ENCODE measurements at regions not wholly inside any gene's neighbourhood (a gene's known extent, or its start where the extent isn't known, plus 50 kb on each side); places are given as distances from the start of the nearest gene placed in this dataset.
"Not testable (repeated sequence)": the region's sequence is repeated elsewhere in the genome, so short reads cannot be mapped to it uniquely, and the experiment has no call there.

DNA sequence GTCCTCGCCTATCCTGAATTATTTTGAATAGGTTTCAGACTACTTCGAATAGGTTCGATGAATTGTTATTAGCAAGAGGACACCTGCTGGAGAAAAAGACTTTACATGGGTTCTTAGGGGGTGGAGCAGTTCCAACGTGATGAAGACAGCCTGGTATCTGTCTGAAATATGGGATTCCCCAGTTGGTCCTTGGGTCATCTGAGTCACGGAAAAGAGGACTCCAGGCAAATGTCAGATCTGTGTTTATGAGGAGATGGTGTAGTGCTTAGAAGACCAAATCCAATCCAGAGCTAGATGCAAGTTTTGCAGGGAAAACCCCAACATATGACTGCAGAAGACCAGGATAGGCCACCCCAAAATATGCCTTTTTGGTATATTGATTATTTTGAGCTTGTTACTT is 98.9 kb upstream of the IGSF10 start:
- no peak overlapping the region for H3K4me3 ChIP-seq (ENCODE audit: low read depth, low read length)
- no peak for DNase-seq (ENCODE audit: low read depth)

DNA sequence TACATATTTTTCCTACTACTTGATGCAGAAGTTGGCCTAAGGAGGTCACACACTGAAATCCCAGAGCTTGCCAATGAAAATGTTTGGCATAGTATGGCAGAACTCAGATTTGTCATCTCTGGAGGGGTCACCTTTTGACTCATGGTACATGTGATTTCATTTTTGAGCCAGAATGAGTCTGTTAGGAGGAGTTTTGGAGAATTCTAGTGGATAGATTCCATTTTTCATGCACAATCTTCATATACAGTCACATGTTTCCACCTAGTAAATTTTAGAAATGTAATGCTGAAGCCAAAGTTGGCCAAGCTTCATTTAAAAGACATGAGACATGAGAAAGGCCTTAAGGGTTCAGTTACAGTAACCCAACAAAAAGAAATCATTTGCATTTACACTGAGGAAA is 97.8 kb upstream of the IGSF10 start:
- DNase-seq (ENCODE audit: low read depth), result no peak
- no peak overlapping the region for H3K4me3 ChIP-seq (ENCODE audit: low read depth, low read length)

DNA sequence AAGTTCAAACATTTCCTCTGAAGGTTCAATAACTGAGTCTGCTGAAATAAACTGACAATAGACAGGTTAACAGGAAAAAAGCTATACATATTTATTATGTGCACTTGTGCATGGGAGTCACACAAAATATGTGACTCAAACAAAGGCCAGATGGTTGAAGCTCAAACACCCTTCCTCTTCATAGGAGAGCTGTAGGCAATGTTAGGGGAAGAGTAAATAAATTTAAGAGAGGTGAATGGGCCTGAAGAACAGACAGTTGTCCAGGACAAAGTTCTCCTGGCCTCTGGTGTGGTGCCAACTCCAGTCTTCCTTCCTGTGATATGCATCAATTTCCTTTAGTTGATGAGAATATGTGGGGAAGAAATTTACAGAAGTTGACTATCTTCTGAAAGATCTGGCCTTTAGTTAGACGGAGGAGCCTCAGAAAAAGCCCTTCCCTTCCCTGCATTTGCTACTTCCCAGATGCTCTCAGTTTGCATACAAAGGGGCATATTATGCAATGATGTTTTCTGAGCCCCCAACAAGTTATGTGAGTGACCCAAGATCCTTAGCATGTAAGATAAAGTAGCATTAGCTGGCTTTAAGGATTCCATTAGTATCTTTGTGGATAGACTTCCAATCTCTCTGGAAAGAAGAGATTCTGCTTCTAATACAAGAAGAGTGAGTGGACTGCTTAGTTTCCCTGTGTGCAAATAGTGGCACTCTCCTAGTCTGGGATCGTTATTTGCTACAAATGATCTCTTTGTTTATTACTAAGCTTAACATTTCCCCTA is 96.4 kb upstream of the IGSF10 start:
- DNase-seq (ENCODE audit: low read depth), result no peak
- no peak overlapping the region for H3K4me3 ChIP-seq (ENCODE audit: low read depth, low read length)

DNA sequence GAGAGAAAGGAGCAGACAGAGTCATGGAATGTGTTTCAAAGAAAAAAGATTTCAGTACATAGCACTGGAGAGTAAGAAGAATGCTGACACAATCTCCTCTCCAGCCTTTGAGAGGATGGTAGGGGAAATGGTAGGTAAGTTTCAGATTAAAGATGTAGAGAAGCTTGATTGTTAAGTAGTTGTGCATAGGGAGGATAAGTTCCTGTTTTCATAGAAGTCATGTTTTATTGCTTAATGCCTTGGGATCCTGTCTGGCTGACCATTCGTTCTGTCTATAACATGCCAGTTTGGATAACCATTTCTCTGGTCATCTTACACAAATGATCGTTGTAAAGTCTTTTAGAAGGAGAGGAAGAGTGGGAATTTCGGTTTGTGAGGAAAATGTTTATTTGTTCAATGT is 95.7 kb upstream of the IGSF10 start:
- DNase-seq (ENCODE audit: low read depth), result no peak

DNA sequence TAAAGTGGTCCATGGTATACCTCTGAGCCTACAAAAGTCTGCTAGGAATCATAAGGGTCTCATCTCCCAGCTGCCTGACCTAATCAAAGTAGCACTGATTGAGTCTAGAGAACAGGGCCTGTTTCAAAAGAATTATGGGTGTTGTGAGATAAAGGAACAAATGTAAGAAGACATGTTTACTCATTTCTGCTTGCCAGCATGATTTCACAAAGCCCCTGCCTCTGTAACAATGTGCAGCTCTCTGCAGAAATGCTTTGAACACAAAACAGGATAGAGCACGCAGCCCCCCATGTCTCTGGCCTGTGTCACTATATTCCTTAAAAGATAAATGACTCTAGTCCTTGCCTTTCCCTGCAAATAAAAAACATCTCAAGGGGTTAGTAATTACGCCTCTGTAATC is 94.7 kb upstream of the IGSF10 start:
- H3K4me3 ChIP-seq (ENCODE audit: low read depth, low read length), result no peak overlapping the region
- DNase-seq (ENCODE audit: low read depth), result no peak

More for the DNA sequence above, 95.7 kb upstream of the IGSF10 start:
- no peak overlapping the region for H3K4me3 ChIP-seq (ENCODE audit: low read depth, low read length)

DNA sequence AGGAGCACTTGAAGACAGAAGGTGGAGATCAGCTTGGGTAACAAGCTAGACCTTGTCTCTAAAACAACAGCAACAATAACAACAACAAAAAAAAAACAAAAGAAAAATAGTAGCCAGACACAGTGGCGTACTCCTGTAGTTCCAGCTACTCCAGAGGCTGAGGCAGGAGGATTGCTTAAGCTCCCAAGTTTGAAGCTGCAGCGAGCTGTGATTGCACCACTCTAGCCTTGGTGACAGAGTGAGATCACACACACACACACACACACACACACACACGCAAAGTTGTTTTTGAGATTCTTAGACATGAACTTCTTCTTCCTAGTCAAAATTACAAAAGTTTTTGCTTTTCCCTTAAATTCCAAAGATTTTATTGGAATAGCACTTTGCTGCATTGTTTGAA is 93.0 kb upstream of the IGSF10 start:
- no peak for DNase-seq (ENCODE audit: low read depth)
- no peak overlapping the region for H3K4me3 ChIP-seq (ENCODE audit: low read depth, low read length)

DNA sequence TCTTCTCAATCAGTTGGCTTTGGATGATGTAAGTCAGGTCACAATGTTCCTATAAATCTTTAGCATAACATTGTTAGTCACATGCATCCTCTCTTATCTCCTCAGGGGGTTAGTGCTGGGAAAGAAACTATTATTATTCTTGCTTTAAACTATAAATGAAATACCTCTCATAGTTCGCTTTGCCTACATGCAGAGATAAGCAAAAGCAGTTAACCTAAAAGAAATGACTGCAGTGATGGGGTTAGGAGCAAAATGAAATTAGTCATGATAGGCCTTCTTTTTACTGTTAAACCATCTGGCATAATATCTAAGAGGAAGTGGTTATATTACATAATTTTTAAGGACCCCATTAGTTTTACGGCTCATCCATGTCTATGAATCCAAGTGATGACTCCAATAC is 91.7 kb upstream of the IGSF10 start:
- DNase-seq (ENCODE audit: low read depth), result no peak
- H3K4me3 ChIP-seq (ENCODE audit: low read depth, low read length), result no peak overlapping the region

DNA sequence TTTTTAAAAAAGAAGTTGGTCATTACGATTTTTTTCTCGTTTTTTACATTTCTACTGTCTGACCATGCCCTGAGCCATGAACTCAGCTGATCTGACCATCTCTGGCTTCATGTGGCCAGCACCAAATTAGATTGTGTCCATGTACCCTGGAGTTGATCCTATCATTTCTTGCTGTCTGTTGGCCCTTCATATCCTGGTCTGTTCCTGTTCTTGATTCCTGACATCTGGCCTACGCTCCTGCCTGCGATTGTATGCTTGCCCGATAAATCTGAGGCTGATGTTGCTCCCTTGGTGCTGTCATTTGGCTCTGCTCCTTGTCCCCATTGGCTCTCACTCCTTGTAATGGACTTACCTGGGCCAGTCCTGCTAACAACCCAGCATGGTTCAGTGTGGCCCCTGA is 89.8 kb upstream of the IGSF10 start:
- DNase-seq (ENCODE audit: low read depth), result no peak
- no peak overlapping the region for H3K4me3 ChIP-seq (ENCODE audit: low read depth, low read length)

DNA sequence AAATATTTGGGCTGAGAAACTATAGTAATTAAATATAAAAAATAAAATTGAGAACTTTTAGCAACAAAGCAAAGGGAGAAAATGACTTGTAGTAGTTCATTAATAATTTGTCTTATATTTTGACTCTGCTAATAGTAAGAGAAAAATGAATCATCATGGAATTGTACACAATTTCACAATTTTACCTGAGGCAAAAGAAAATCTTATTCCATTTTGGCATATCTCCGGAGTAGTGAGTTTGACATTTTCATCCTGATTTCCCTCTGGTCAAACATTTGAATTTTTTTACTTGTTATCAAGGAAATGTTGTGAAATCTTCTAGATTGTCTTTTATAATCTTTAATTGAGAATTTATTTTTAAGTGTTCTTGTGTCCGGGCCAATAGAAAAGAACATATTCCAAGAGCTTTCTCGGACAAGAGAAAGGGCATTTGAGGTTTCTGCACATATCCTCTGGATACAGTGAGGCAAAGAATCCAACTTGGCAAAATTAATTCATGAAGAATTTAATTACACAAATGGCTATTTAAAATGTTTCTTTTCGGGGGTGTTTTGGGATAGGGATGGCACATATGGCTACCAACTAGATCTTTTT is 89.3 kb upstream of the IGSF10 start:
- no peak overlapping the region for H3K4me3 ChIP-seq (ENCODE audit: low read depth, low read length)
- no peak for DNase-seq (ENCODE audit: low read depth)

DNA sequence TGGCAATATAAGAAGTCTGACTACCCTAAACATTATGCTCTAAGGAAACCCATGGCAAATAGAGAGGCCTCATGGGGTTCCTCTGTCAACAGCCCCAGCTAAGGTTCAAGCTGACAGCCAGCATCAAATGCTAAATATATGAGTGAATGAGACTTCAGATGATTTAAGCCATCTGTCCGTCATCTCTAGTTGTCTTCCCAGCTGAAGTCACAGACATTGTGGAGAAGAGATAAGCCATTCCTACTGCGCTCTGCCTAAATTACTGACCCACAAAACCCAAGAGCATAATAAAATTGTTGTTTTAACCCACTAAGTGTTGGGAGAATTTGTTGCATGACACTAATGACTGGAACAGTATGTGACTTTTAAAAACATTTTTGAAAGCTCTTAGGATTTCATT is 87.3 kb upstream of the IGSF10 start:
- no peak for DNase-seq (ENCODE audit: low read depth)
- no peak overlapping the region for H3K4me3 ChIP-seq (ENCODE audit: low read depth, low read length)

DNA sequence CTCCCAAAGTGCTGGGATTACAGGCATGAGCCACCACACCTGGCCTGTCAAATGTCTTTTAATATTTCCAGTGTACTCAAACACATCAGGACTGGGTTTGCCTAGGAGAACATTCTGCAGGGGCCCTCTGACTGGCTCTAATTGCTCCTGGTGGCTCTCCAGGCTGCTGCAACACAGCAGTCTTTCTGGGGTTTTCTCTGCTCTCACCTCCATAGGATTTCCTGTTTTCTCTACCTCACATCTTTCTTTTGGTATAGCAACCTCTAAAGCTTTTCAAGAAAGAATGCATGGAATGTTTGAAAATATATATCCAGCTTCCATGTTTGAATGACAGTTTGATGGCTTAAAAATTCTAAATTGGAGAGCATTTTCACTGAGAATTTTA is 83.3 kb upstream of the IGSF10 start:
- no peak overlapping the region for H3K4me3 ChIP-seq (ENCODE audit: low read depth, low read length)
- DNase-seq (ENCODE audit: low read depth), result no peak

DNA sequence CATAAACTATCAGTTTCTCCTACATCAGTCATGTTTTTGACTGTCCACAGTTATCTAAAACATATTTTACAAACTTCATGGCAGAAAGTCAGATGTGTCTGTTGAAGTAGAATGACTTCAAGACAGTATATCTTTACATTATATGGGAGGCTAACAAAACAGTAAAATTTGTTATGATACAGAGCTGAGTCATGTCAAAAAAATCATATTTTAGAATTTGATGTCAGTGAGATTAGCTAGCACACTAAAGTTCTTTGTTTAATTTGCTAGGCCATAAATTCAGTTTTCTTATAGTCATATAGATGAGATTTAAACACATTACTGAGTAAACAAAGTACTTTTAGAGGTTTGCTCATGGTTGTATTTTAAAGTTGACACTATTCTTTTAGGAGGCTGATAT is 80.3 kb upstream of the IGSF10 start:
- DNase-seq (ENCODE audit: low read depth), result no peak
- no peak overlapping the region for H3K4me3 ChIP-seq (ENCODE audit: low read depth, low read length)

DNA sequence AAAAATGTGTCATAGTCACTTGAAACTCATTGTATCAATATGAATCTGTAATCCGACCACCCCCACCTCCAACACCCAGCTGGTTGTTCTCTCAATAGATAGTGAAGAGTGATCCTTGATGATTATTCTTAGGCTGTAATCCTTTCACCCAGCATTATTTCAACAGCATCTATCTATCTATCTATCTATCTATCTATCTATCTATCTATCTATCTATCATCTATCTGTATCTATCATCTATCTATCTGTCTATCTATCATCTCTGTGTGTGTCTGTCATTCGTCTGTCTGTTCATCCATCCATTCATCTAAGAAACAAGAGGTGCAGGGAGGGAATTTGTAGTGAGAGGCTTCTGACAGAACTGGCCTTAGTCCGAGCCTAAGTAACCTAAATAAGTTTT is 78.7 kb upstream of the IGSF10 start:
- H3K4me3 ChIP-seq (ENCODE audit: low read depth, low read length), result no peak overlapping the region

DNA sequence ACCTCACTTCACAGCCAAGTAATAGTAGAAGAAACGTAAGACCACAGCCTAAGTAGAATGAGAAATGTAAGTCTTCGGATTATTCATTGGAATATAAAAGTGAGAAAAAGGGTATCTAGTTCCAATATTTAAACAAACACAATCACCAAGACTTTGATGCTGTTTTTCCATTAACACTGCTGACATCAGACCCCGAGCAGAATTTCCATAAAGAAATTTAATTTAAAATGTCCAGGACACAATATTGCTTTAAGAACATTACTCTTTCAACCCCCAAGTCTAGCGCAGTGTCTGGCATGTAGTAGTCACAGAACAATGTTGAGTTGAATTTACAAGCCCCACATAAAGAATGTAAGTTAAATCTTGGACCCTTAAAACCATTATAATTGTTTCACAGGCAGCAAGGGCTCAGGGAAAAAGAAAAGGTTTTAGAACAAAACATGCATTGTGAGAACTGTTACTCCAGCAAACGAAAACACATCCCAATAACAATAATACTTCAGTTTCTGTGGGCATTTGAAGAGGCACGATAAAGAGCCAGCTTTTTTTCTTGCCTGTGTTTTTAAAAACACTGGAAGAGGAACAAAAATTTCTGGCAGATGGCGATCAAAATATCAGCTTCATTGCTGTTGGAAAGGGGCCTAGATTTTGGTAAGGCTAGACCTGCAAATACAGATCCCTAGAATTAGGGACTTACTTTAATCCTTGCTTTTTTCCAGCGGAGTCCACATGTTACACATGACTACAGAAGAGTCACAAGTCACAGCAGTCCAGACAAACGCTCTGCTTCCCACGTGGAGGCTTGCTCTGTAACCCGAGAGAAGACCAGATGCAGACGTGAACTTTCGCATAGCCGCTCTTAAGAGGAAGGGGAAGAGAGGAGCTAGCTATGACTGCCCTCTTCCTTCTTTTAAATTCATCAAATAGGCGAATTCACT is 77.9 kb upstream of the IGSF10 start:
- DNase-seq (ENCODE audit: low read depth), result peak; percentile 34
- no peak overlapping the region for H3K4me3 ChIP-seq (ENCODE audit: low read depth, low read length)

More for the DNA sequence above, 78.7 kb upstream of the IGSF10 start:
- DNase-seq (ENCODE audit: low read depth), result no peak

DNA sequence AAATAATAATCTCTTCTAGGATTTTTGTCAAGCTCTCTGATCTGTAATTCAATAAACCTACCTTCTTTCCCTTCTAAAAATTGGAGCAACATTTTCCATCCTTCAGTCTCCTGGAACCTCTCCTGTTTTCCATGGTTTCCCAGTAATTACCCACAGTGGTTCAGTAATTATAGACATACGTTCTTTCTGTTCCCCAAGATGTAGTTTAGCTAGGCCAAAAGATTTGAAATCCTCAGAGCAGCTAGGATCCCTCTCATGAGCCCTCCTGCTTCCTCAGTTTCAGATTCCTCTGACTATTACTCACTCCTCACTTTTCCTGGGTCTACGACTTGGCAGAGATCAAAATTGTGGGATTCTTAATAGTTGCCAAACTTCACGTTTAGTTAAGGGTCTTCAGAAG is 76.9 kb upstream of the IGSF10 start:
- DNase-seq (ENCODE audit: low read depth), result peak; percentile 31
- H3K4me3 ChIP-seq (ENCODE audit: low read depth, low read length), result no peak overlapping the region

DNA sequence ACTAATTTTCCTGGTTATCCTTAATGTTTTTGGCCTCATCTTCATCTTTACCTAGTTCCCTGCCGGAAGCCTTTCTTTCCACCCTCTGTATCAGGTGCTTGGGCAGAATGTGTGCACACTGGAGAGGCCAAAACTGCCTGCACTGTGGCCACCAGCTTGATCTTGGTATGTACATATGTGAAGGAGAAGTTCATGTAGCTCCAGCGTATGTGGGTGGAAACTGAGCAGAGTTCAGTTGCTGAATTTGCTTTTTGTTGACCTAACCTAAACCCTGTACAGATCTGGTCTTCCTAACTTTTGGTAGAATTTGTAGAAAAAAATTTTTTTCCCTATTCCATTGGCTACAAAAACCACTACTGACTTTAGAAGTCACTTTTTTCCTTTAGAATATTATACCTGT is 65.9 kb upstream of the IGSF10 start:
- no peak overlapping the region for H3K4me3 ChIP-seq (ENCODE audit: low read depth, low read length)
- DNase-seq (ENCODE audit: low read depth), result no peak

DNA sequence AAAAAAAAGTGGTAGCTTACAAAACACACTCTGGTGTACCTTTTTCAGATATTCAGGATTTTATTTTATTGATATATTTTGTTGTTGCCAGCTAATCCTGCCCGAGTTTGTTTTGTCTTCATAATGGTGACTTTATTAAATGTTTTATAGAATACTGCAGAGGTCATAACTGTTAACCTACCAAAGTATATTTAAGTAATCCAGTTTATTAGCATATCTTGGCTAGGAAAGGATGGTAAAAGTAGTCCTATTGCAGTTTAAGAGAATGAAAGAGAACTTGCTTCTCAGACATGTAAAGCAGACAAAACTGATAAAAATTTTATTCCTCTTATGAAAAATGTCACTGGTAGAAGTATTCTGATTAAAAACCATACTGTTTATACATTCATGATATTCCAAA is 59.2 kb upstream of the IGSF10 start:
- DNase-seq (ENCODE audit: low read depth), result no peak
- no peak overlapping the region for H3K4me3 ChIP-seq (ENCODE audit: low read depth, low read length)

DNA sequence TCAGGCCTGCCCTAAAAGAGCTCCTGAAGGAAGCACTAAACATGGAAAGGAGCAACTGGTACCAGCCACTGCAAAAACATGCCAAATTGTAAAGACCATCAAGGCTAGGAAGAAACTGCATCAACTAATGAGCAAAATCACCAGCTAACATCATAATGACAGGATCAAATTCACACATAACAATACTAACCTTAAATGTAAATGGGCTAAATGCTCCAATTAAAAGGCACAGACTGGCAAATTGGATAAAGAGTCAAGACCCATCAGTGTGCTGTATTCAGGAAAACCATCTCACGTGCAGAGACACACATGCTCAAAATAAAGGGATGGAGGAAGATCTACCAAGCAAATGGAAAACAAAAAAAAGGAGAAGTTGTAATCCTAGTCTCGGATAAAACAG is 50.6 kb upstream of the IGSF10 start:
- not testable (repeated sequence) for DNase-seq (ENCODE audit: low read depth)

More for the DNA sequence above, 50.6 kb upstream of the IGSF10 start:
- H3K4me3 ChIP-seq (ENCODE audit: low read depth, low read length), result not testable (repeated sequence)

Data from skeletal muscle cell (primary cell).